NCI-H510A treated with DMSO at 0.1 percent for 48 hours (cell line): ENCODE measurements at regions not wholly inside any gene's neighbourhood (a gene's known extent, or its start where the extent isn't known, plus 50 kb on each side); places are given as distances from the start of the nearest gene placed in this dataset.
A peak's percentile ranks its signal among the peaks of the same experiment; 100 is the strongest.
"Not testable (repeated sequence)": the region's sequence is repeated elsewhere in the genome, so short reads cannot be mapped to it uniquely, and the experiment has no call there.

Experiments used
- DNase-seq: peaks from one replicate; lab custom pipeline; 2025; lab: John Stamatoyannopoulos, UW

DNA sequence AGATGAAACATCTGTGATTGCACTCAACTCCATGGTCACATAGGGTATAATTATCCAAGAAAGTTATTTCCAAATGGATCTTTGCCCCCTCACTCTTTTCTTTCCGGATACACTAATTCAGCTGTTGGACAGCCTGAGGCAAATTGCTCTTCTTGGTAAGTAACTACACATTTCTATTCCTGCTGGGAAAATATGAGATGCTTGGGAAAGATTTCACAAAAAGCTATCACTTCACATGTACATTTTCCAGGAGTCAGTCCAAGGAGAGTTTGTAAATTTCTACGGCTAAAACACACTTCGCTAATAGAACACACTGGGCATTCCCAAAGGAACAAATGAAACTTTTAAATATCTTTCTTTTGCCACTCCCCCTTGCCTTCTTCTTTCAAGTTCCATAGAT, 123.0 kb upstream of the GRIA1 start:
- no peak for DNase-seq

GRCh38 chr5:153372425-153373129, 117.9 kb upstream of the GRIA1 start:
- DNase-seq = peak; percentile 71

- DNase-seq = no peak
Measured at GRCh38 chr5:153373130-153373498, 117.4 kb upstream of the GRIA1 start.

- not testable (repeated sequence) for DNase-seq
Measured at GRCh38 chr5:153381630-153382029, 108.8 kb upstream of the GRIA1 start.

GRCh38 chr5:153390569-153390968, 99.9 kb upstream of the GRIA1 start:
- DNase-seq = no peak

DNA sequence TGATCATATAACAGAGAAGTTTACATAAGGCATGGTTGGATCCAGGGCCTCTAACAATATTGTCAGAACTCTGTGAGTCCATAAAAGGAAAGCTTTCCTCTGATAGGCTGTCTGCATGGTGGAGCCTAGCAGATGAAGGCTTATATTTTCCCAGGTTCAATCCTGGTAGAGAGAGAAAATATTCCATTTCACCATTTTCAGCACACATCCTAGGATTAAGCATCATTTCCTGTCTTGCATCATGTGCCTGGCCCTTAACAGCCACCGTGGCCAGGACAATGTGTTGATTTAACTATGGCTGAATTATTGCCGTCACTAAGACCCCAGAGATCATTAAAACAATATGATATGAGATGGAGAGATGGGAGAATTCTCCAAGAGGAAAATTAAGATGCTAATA, 90.9 kb upstream of the GRIA1 start:
- no peak for DNase-seq

DNA sequence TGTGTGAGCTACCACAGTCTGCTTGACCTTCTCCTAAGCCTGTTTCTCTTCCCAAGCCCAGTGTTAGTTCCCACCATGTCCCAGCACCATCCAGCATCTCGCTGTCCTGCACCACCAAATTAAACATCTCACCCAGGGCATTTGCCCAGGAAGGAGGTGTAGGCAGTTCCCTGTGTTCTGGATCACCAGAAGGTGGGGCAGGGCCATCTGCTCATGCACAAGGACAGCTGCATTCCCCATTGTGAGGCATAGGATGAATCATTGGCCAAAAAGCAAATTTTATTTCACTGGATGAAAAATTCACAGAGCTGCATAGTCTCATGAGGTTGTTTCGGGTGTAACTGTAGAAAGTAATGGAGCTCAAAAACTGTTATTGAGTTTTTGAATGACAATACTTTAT, 89.5 kb upstream of the GRIA1 start:
- no peak for DNase-seq

DNA sequence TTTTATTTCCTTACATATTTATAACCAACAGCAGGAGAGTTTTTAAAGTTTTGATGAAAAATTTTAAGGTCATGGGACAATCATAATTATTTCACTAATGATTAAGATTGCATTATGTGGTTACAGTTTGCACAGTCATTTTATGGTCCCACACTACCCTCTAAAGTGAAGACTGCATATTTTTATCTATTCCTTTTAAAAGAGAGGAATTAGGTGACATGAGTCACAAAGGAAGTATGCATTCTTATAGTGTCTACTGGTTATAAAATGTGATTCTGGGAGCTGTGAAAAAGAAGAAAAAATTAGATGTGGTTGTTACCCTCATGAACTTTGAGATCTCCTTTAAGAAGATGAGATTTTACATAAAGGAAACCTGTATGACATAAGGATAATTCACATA, 87.9 kb upstream of the GRIA1 start:
- DNase-seq = no peak

DNA sequence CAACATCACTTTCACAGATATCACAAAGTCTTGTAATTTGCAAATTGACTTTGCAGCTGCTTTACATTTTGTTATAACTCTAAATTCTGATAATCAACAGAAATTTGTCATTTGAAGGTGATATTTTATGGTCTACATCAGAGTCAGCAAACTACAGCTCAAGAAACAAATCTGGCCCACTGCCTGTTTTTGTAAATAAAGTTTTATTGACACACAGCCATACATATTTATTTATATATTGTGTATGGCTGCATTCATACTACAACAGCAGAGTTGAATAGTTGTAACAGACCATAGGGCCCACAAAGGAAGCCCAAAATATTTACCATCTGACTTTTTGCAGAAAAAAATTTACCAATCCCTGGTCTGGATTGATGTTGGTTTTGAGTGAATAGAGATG, 87.0 kb upstream of the GRIA1 start:
- DNase-seq = no peak

GRCh38 chr5:153404747-153405146, 85.7 kb upstream of the GRIA1 start:
- DNase-seq = no peak

GRCh38 chr5:153421676-153422075, 68.8 kb upstream of the GRIA1 start:
- no peak for DNase-seq

- no peak for DNase-seq
Measured at GRCh38 chr5:153425914-153426313, 64.6 kb upstream of the GRIA1 start.

DNA sequence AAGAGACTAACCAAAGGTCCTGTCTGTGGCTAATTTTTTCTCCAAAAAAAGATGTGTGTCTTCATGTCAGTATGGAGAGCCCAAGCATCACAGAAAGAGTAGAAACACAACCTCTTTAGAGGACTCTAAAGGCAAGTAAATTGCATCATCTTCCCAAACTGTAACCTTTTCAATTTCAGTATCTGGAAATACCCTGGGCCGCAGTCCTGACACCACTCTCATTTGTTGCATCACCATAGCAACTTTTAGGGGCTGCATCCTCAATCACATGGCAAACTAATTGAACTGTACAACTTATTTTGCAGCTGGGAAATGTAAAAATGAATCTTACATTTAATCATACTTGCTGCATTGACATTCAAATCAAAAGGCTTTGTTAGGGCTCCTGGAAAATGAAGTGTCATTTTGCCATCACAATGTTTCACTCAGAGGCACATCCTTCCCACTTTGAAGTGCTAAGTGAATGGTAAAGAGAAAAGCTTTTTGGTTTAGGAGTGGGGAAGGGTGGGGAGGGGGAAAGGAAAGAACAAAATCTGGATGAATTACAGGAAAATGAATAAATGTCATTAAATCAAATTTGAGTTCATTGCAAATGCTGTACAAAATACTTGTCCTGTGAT, 60.6 kb upstream of the GRIA1 start:
- no peak for DNase-seq

DNA sequence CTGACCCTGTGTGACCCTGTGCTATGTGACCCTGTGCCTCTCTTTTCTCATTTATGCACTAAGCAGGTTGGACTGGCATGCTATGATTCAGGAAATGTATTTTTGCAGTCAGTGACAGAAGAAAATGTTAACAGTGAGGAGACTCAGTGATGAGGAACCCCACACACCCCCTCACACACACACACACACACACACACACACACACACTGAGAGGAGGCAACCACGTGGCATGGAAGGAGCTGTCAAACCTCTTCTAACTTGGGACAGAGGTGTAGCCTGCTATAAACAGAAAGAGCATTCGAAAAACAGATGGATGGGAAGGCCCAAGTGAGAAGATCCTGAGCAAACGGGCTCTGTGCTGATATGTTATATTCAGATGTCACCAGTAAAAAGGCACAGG, 57.9 kb upstream of the GRIA1 start:
- no peak for DNase-seq

DNA sequence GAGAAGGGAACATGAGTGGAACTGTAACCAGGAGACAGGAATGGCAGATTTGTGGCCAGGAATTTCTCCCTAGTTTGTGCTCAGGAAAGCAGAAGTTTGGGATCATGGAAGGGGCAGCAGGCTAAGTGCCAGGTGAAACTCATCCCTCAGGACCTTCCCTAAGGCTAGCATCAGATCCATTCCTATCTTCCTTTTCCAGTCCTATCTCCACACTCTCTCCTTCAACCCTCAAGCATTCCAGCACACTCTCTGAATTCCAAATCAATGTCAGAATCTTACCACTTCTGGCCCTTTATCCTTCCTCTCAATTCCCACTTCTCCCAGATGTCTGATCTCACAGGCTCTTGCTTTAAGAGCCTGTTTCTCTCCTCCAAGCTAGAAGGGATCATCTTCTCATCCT, 53.2 kb upstream of the GRIA1 start:
- no peak for DNase-seq

DNA sequence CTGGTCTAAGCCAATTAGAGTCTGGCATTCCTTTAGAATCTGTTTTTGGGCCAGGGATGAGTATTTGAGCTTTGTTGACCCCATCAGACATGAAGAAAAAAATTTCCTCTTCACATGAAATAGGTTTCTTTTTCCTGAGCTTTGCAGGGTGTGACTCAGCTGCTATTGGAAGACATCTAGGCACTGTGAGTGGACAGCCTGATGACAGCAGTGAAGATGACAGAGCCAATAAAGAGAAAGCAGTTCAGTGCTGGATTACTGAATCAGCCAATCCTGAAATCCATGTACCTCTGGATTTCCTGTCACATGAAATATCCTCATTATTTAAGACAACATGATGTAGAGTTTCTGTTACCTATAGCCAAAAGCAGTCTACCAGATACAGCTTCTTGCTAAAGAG, 51.3 kb upstream of the GRIA1 start:
- no peak for DNase-seq
